ENCODE measurements at regions not wholly inside any gene's neighbourhood (a gene's known extent, or its start where the extent isn't known, plus 50 kb on each side); places are given as distances from the start of the nearest gene placed in this dataset.

- TF ChIP-seq RARB (CRISPR knock-in tag; IDR thresholded peaks at IDR 0.05) (no peak), TOX (CRISPR knock-in tag; IDR thresholded peaks at IDR 0.05; ENCODE audit: borderline replicate concordance) (no peak), CSDC2 (CRISPR knock-in tag; IDR thresholded peaks at IDR 0.05) (no peak), TSHZ2 (CRISPR knock-in tag; IDR thresholded peaks at IDR 0.05) (no peak)
- ATAC-seq: no peak
Measured at GRCh38 chr2:18399601-18400000, 160.9 kb downstream of the RDH14 start.

- TF ChIP-seq POU6F1 (CRISPR knock-in tag; IDR thresholded peaks at IDR 0.05; ENCODE audit: borderline replicate concordance, low read depth) (no peak), CSDC2 (CRISPR knock-in tag; IDR thresholded peaks at IDR 0.05) (no peak), GLIS3 (CRISPR knock-in tag; IDR thresholded peaks at IDR 0.05) (no peak), ISL1 (CRISPR knock-in tag; IDR thresholded peaks at IDR 0.05) (no peak), CREB5 (CRISPR knock-in tag; IDR thresholded peaks at IDR 0.05; ENCODE audit: low read depth) (no peak), ZFP3 (CRISPR knock-in tag; IDR thresholded peaks at IDR 0.05) (no peak), ZNF8 (CRISPR knock-in tag; IDR thresholded peaks at IDR 0.05) (no peak), ZNF70 (CRISPR knock-in tag; IDR thresholded peaks at IDR 0.05) (no peak), ZC3H10 (CRISPR knock-in tag; IDR thresholded peaks at IDR 0.05) (no peak), TSHZ2 (CRISPR knock-in tag; IDR thresholded peaks at IDR 0.05) (no peak), ZFP30 (CRISPR knock-in tag; IDR thresholded peaks at IDR 0.05) (no peak), SNAI2 (CRISPR knock-in tag; IDR thresholded peaks at IDR 0.05) (no peak), PPARA (CRISPR knock-in tag; IDR thresholded peaks at IDR 0.05; ENCODE audit: borderline replicate concordance) (no peak), TCF4 (CRISPR knock-in tag; IDR thresholded peaks at IDR 0.05; ENCODE audit: borderline replicate concordance) (no peak)
- no peak for ATAC-seq
Measured at GRCh38 chr2:18398833-18399232, 161.6 kb downstream of the RDH14 start.

GRCh38 chr2:18396329-18397010, 164.0 kb downstream of the RDH14 start:
- no peak for TF ChIP-seq CREB5 (CRISPR knock-in tag; IDR thresholded peaks at IDR 0.05; ENCODE audit: low read depth)
- TF ChIP-seq ZFP3 (CRISPR knock-in tag; IDR thresholded peaks at IDR 0.05): no peak
- TF ChIP-seq ZFP30 (CRISPR knock-in tag; IDR thresholded peaks at IDR 0.05): no peak
- no peak for TF ChIP-seq SNAI2 (CRISPR knock-in tag; IDR thresholded peaks at IDR 0.05)
- no peak for TF ChIP-seq OSR1 (CRISPR knock-in tag; IDR thresholded peaks at IDR 0.05)
- TF ChIP-seq TOX (CRISPR knock-in tag; IDR thresholded peaks at IDR 0.05; ENCODE audit: borderline replicate concordance): no peak
- no peak for TF ChIP-seq ARNTL (CRISPR knock-in tag; IDR thresholded peaks at IDR 0.05; ENCODE audit: borderline replicate concordance, low read depth)
- TF ChIP-seq TSHZ2 (CRISPR knock-in tag; IDR thresholded peaks at IDR 0.05): no peak
- no peak for TF ChIP-seq TCF4 (CRISPR knock-in tag; IDR thresholded peaks at IDR 0.05; ENCODE audit: borderline replicate concordance)
- TF ChIP-seq CSDC2 (CRISPR knock-in tag; IDR thresholded peaks at IDR 0.05): no peak
- TF ChIP-seq ZNF565 (CRISPR knock-in tag; conservative IDR thresholded peaks at IDR 0.05; ENCODE audit: low read depth): no peak
- no peak for TF ChIP-seq RARB (CRISPR knock-in tag; IDR thresholded peaks at IDR 0.05)
- no peak for TF ChIP-seq GLIS3 (CRISPR knock-in tag; IDR thresholded peaks at IDR 0.05)

More at GRCh38 chr2:18396329-18397010, 164.0 kb downstream of the RDH14 start:
- ATAC-seq: peak; percentile 64
